Neuronal stem cell (in vitro differentiated cells): ENCODE measurements at regions not wholly inside any gene's neighbourhood (a gene's known extent, or its start where the extent isn't known, plus 50 kb on each side); places are given as distances from the start of the nearest gene placed in this dataset.

Source experiments
- DNase-seq: peaks from one replicate; pipeline ENCODE4 v3.0.0-alpha.2; 2013; ENCODE audit warnings: low spot score
- H2AFZ ChIP-seq: one replicate; pipeline ENCODE4 v1.6.1; 2013; ENCODE audit warnings: mild to moderate bottlenecking, low read length, inconsistent platforms
- H2AK5ac ChIP-seq: 2 replicates; pipeline ENCODE4 v1.6.1; 2013; ENCODE audit warnings: low read depth, mild to moderate bottlenecking, inconsistent platforms, low read length, moderate library complexity, mixed read lengths
- H2BK120ac ChIP-seq: 2 replicates; pipeline ENCODE4 v1.6.1; 2013; ENCODE audit warnings: low read depth, mild to moderate bottlenecking, inconsistent platforms, low read length, moderate library complexity, mixed read lengths
- H2BK12ac ChIP-seq: one replicate; pipeline ENCODE4 v1.6.1; 2013; ENCODE audit warnings: low read length, inconsistent platforms
- H2BK15ac ChIP-seq: 2 replicates; pipeline ENCODE4 v1.6.1; 2013; ENCODE audit warnings: mild to moderate bottlenecking, low read length, inconsistent platforms, mixed read lengths
- H2BK5ac ChIP-seq: one replicate; pipeline ENCODE4 v1.6.1; 2013; ENCODE audit warnings: inconsistent platforms, mild to moderate bottlenecking, low read length, moderate library complexity
- H3K14ac ChIP-seq: one replicate; pipeline ENCODE4 v1.6.1; 2013; ENCODE audit warnings: low read length, inconsistent platforms
- H3K18ac ChIP-seq: 2 replicates; pipeline ENCODE4 v1.6.1; 2013; ENCODE audit warnings: low read length, inconsistent platforms
- H3K23ac ChIP-seq: 2 replicates; pipeline ENCODE4 v1.6.1; 2013; ENCODE audit warnings: low read depth, mild to moderate bottlenecking, mixed read lengths, low read length, inconsistent platforms; ENCODE audit not compliant: poor library complexity
- H3K27ac ChIP-seq: replicated peaks from 3 replicates; pipeline ENCODE4 v1.5.1; 2013; ENCODE audit warnings: low read length, inconsistent platforms
- H3K27me3 ChIP-seq, 3 experiments: 2 replicates each; pipeline ENCODE4 v1.6.1; 2013; ENCODE audit warnings: low read length in 3 of 3, mild to moderate bottlenecking in 2 of 3, inconsistent platforms in 1 of 3, low read depth in 1 of 3, mixed read lengths in 1 of 3, moderate library complexity in 1 of 3; ENCODE audit not compliant: control insufficient read depth in 3 of 3, insufficient read depth in 3 of 3
- H3K36me3 ChIP-seq, 2 donors: replicated peaks in 1 of 2; 2 replicates each; pipeline ENCODE4 v1.6.1; 2013; ENCODE audit warnings: low read length in 2 of 2; ENCODE audit not compliant: control insufficient read depth in 2 of 2, insufficient read depth in 2 of 2
- H3K4ac ChIP-seq: 2 replicates; pipeline ENCODE4 v1.6.1; 2013; ENCODE audit warnings: inconsistent platforms, mild to moderate bottlenecking, low read length, moderate library complexity
- H3K4me1 ChIP-seq, 2 donors: 1 replicate in 1 of 2; 2 replicates in 1 of 2; pipeline ENCODE4 v1.6.1; 2013; ENCODE audit warnings: low read length in 2 of 2, low read depth in 1 of 2; ENCODE audit not compliant: control insufficient read depth in 2 of 2, insufficient read depth in 1 of 2
- H3K4me2 ChIP-seq: one replicate; pipeline ENCODE4 v1.6.1; 2013; ENCODE audit warnings: mild to moderate bottlenecking, low read length, inconsistent platforms; ENCODE audit not compliant: insufficient read depth, poor library complexity, severe bottlenecking
- H3K4me3 ChIP-seq, 2 donors: 2 replicates each; pipeline ENCODE4 v1.5.1; 2013; ENCODE audit warnings: low read length in 2 of 2, mild to moderate bottlenecking in 2 of 2, inconsistent platforms in 1 of 2, moderate library complexity in 1 of 2
- H3K79me1 ChIP-seq: one replicate; pipeline ENCODE4 v1.6.1; 2013; ENCODE audit warnings: low read depth, mild to moderate bottlenecking, inconsistent platforms, low read length, moderate library complexity
- H3K9ac ChIP-seq: one replicate; pipeline ENCODE4 v1.6.1; 2013; ENCODE audit warnings: mild to moderate bottlenecking, low read depth, low read length, inconsistent platforms; ENCODE audit not compliant: poor library complexity
- H3K9me3 ChIP-seq, 2 donors: replicated peaks in 1 of 2; 2 replicates each; pipeline versions ENCODE3 to v1.6.1; 2013; ENCODE audit warnings: low read length in 2 of 2, mild to moderate bottlenecking in 2 of 2, inconsistent platforms in 1 of 2, low read depth in 1 of 2, mixed read lengths in 1 of 2, moderate library complexity in 1 of 2; ENCODE audit not compliant: control insufficient read depth in 2 of 2, insufficient read depth in 1 of 2
- H4K8ac ChIP-seq: one replicate; pipeline ENCODE4 v1.6.1; 2013; ENCODE audit warnings: low read depth, mild to moderate bottlenecking, inconsistent platforms, low read length, moderate library complexity
- H4K91ac ChIP-seq: one replicate; pipeline ENCODE4 v1.6.1; 2013; ENCODE audit warnings: low read length, low read depth, mild to moderate bottlenecking, inconsistent platforms; ENCODE audit not compliant: poor library complexity
- WGBS, 2 donors: extraction: QIAGEN DNeasy Blood & Tissue Kit; methylation state at CpG; one replicate each; pipeline ENCODE4 v1.1.7; 2013; ENCODE audit warnings: missing lambda C conversion rate in 2 of 2, mixed read lengths in 1 of 2; ENCODE audit not compliant: insufficient read length in 2 of 2, insufficient replicate concordance in 1 of 2; ENCODE audit errors: extremely low coverage in 2 of 2; 5-methylcytosine and 5-hydroxymethylcytosine counted together

DNA sequence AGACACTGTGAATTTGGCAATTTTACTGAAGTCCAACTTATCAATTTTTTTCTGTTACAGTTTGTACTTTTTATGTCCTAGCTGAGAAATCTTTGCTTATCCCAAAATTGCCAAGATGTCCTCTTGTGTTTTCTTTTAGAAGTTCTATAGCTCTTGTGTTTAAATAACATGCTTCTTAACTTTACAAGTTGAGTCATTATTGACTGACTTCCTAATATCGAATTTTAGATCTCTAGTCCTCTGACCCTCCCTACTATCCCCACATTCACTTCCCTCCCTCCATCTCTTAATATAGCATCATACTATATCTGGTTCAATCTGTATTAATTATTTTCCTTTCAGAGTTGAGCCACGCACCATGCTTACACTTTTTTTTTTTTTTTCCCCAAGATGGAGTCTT lies 61.9 kb downstream of the MRPL32 start:
- Histone ChIP-seq H3K36me3 (no peaks in the 10 kb centered on the region), H3K4me2 (no peak overlapping the region), H3K18ac (no peak overlapping the region), H3K27ac (no peak overlapping the region), H2BK5ac (no peak overlapping the region), H2BK15ac (no peak overlapping the region), H2AK5ac (no peak overlapping the region), H3K14ac (no peak overlapping the region), H3K4me1 (peaks cover 0 to 6% of the 10 kb centered on the region in 2 donors), H2BK120ac (no peak overlapping the region), H2AFZ (no peak overlapping the region), H3K23ac (no peak overlapping the region), H3K4ac (no peak overlapping the region), H3K79me1 (no peaks in the 10 kb centered on the region), H3K27me3 (peaks cover 0 to 7% (median 0%) of the 10 kb centered on the region in 3 experiments), H3K4me3 (no peak overlapping the region), H3K9me3 (no peaks in the 10 kb centered on the region), H4K8ac (no peak overlapping the region), H3K9ac (no peak overlapping the region), H2BK12ac (no peak overlapping the region), H4K91ac (no peak overlapping the region)
- no peak for DNase-seq
- no CpG with 5 or more reads among the region's 2 CpGs for WGBS, 2 donors

DNA sequence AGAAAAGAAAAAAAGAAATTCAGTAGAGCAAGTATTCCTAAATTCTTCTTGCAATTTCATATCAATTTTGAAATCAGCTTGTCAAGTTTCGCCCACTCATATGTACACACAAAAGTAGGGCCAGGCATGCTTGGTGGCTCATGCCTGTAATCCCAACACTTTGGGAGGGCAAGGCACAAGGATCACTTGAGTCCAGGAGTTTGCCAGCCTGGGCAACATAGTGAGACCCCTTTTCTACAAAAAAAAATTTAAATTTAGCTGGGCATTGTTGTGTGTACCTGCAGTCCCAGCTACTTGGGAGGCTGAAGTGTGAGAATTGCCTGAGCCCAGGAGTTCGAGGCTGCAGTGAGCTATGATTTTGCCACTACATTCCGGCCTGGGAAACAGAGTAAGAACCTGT lies 65.4 kb downstream of the MRPL32 start:
- H2BK120ac ChIP-seq = no peak overlapping the region
- WGBS, 2 donors = no CpG with 5 or more reads among the region's 3 CpGs
- H3K23ac ChIP-seq = no peak overlapping the region
- H3K9me3 ChIP-seq = no peaks in the 10 kb centered on the region
- no peak overlapping the region for H2BK15ac ChIP-seq
- no peaks in the 10 kb centered on the region for H3K4me1 ChIP-seq
- no peak overlapping the region for H3K18ac ChIP-seq
- H2AFZ ChIP-seq = no peak overlapping the region
- H4K91ac ChIP-seq = no peak overlapping the region
- no peak for DNase-seq
- H2BK12ac ChIP-seq = no peak overlapping the region
- H3K9ac ChIP-seq = no peak overlapping the region
- H3K14ac ChIP-seq = no peak overlapping the region
- no peak overlapping the region for H4K8ac ChIP-seq
- no peak overlapping the region for H3K4me2 ChIP-seq
- no peaks in the 10 kb centered on the region for H3K79me1 ChIP-seq
- no peak overlapping the region for H2AK5ac ChIP-seq
- H2BK5ac ChIP-seq = no peak overlapping the region
- H3K27me3 ChIP-seq = no peaks in the 10 kb centered on the region
- H3K4ac ChIP-seq = no peak overlapping the region
- H3K27ac ChIP-seq = no peak overlapping the region
- no peak overlapping the region for H3K4me3 ChIP-seq
- H3K36me3 ChIP-seq = no peaks in the 10 kb centered on the region

DNA sequence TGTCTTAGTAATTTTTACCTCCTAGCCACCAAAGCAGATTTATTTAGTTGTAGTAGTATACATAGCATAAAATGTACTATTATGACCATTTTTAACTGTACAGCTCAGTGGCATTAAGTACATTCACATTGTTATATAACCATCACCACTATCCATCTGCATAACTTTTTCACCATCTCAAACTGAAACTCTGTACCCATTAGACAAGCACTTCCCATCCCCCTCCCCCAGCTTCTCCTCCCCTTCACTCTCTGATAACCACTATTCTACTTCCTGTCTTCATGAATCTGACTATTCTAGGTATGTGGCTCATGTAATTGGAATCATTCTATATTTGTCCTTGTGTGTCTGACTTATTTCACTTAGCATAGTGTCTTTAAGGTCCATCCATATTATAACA lies 71.9 kb downstream of the MRPL32 start:
- Histone ChIP-seq H3K27ac (no peak overlapping the region), H2BK120ac (no peak overlapping the region), H3K9ac (no peak overlapping the region), H3K4me2 (no peak overlapping the region), H2AFZ (no peak overlapping the region), H2BK5ac (no peak overlapping the region), H2BK12ac (no peak overlapping the region), H3K23ac (no peak overlapping the region), H3K27me3 (peaks cover 0 to 1% (median 0%) of the 10 kb centered on the region in 3 experiments), H2BK15ac (no peak overlapping the region), H3K4ac (no peak overlapping the region), H4K91ac (no peak overlapping the region), H3K14ac (no peak overlapping the region), H3K4me1 (no peaks in the 10 kb centered on the region), H3K9me3 (no peaks in the 10 kb centered on the region), H3K36me3 (no peaks in the 10 kb centered on the region), H3K4me3 (no peak overlapping the region), H4K8ac (no peak overlapping the region), H3K18ac (no peak overlapping the region), H3K79me1 (no peaks in the 10 kb centered on the region), H2AK5ac (no peak overlapping the region)
- no peak for DNase-seq

DNA sequence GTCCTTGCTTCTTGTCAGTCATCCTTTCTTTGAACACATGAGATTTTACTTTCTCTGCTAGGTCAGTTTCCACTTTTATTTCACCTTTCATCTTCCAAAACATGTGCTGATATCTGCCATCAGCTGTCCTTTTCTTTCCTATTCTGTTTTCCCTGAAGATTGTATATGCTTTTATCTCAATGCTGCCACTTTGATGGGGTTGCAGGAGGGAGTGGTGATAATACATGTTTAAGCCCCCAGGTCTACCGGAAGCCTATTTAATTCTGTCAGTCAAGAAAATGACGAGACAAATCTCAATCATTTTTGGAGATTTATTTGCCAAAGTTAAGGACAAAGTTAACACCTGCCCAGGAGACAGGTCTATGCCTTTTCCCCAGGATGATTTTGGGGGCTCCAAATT lies 73.8 kb downstream of the MRPL32 start:
- Histone ChIP-seq H3K27ac (no peak overlapping the region), H2BK5ac (no peak overlapping the region), H3K4me1 (peaks cover 0 to 1% of the 10 kb centered on the region in 2 donors), H2AFZ (no peak overlapping the region), H3K9me3 (no peaks in the 10 kb centered on the region), H2AK5ac (no peak overlapping the region), H3K79me1 (no peaks in the 10 kb centered on the region), H4K8ac (no peak overlapping the region), H3K4me2 (no peak overlapping the region), H3K36me3 (no peaks in the 10 kb centered on the region), H4K91ac (no peak overlapping the region), H2BK12ac (no peak overlapping the region), H3K18ac (no peak overlapping the region), H2BK120ac (no peak overlapping the region), H3K9ac (no peak overlapping the region), H3K4ac (no peak overlapping the region), H3K14ac (no peak overlapping the region), H3K27me3 (peaks cover 0 to 5% (median 0%) of the 10 kb centered on the region in 3 experiments), H3K4me3 (no peak overlapping the region), H2BK15ac (no peak overlapping the region), H3K23ac (no peak overlapping the region)
- no CpG with 5 or more reads among the region's 2 CpGs for WGBS, 2 donors
- no peak for DNase-seq
